Thyroid gland (tissue), 4 donors: ENCODE measurements at regions not wholly inside any gene's neighbourhood (a gene's known extent, or its start where the extent isn't known, plus 50 kb on each side); places are given as distances from the start of the nearest gene placed in this dataset.

Experiments used
- DNase-seq, 2 donors: peaks; one replicate each; pipeline ENCODE4 v3.0.0-alpha.2; 2019
- H3K27ac ChIP-seq, 3 donors: fragments of 200-600 bp; sonication (generic); 1 replicate in 2 of 3; 2 replicates in 1 of 3; pipeline ENCODE4 v1.5.1; 2016 to 2019; ENCODE audit warnings: mild to moderate bottlenecking in 1 of 3, moderate library complexity in 1 of 3
- H3K27me3 ChIP-seq: fragments of 200-600 bp; sonication (generic); one replicate; pipeline ENCODE4 v1.5.1; 2019
- H3K36me3 ChIP-seq, 2 donors: fragments of 200-600 bp; sonication (generic); one replicate each; pipeline ENCODE4 v1.5.1; 2016 to 2019
- H3K4me1 ChIP-seq, 2 donors: fragments of 200-600 bp; sonication (generic); one replicate each; pipeline ENCODE4 v1.5.1; 2017 to 2019
- H3K4me3 ChIP-seq, 3 donors: fragments of 200-600 bp; sonication (generic); replicated peaks in 1 of 3; 1 replicate in 2 of 3; 2 replicates in 1 of 3; pipeline ENCODE4 v1.5.1; 2016; ENCODE audit warnings: mild to moderate bottlenecking in 1 of 3
- H3K9me3 ChIP-seq: fragments of 200-600 bp; sonication (generic); one replicate; pipeline ENCODE4 v1.5.1; 2017
- CTCF ChIP-seq, 6 experiments: fragments of 200-600 bp in 3 of 6; fragments of 450-650 bp in 3 of 6; sonication (generic) in 3 of 6; IDR thresholded peaks; one replicate each; pipeline ENCODE4 v1.5.1; 2016 to 2019; ENCODE audit warnings: antibody characterized with exemption in 6 of 6, mild to moderate bottlenecking in 2 of 6, inconsistent platforms in 1 of 6, moderate library complexity in 1 of 6
- POLR2A ChIP-seq, 2 donors: fragments of 450-650 bp; IDR thresholded peaks; one replicate each; pipeline ENCODE4 v1.6.1; 2017; ENCODE audit warnings: antibody characterized with exemption in 2 of 2, mild to moderate bottlenecking in 2 of 2, moderate library complexity in 1 of 2
- WGBS, 2 donors: methylation state at CpG; one replicate each; pipeline ENCODE4 v1.1.5; 2017; 5-methylcytosine and 5-hydroxymethylcytosine counted together
- intact Hi-C: fragments of 100-400 bp; cut with DNase I; formaldehyde crosslinking; loops from one replicate; pipeline ENCODE4 v1.15.1; 2023

GRCh38 chr6:68054756-68055155, 580.3 kb upstream of the ADGRB3 start:
- intact Hi-C loops, result no loop called here
- Histone ChIP-seq H3K9me3 (no peaks in the 10 kb centered on the region), H3K4me3 (no peak overlapping the region), H3K27ac (no peak overlapping the region), H3K27me3 (no peaks in the 10 kb centered on the region), H3K4me1 (no peaks in the 10 kb centered on the region), H3K36me3 (no peaks in the 10 kb centered on the region)
- TF ChIP-seq CTCF (IDR thresholded peaks at IDR 0.05), result no peak
- no peak for TF ChIP-seq POLR2A (IDR thresholded peaks at IDR 0.05)
- DNase-seq, result no peak
- whole genome bisulfite sequencing, 2 donors, result 68 to 71% methylated on average over 1 of the region's 1 CpG

DNA sequence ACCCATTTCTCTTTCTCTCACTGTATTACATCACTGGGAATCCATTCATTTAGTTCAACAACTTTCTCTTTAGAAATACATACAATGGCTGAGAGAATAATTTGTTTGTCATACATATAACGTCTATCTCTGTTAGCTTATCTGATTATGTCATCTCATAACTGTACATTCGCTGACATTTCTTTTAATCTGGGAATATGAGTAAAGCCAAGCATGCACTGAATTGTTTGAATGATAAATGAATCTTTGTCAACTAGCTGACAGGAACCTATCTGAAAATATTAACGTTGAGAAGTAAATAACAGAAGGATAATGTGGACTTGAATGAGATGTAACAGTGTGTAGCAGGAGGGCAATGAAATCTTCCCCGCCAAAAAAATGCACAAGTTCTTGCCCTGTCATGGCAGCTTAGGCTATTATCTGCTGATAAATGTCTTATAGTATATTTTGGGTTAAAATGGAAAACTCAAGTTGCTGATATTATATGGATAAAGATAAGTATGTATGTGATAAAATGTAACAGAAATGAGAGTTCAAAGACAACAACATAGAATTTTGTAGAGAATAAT, 581.2 kb upstream of the ADGRB3 start:
- H3K36me3 ChIP-seq, result no peaks in the 10 kb centered on the region
- no peak for DNase-seq
- no peak overlapping the region for H3K4me3 ChIP-seq
- intact Hi-C loops, result no loop called here
- H3K27me3 ChIP-seq, result no peaks in the 10 kb centered on the region
- no peaks in the 10 kb centered on the region for H3K9me3 ChIP-seq
- H3K4me1 ChIP-seq, result no peaks in the 10 kb centered on the region
- no peak overlapping the region for H3K27ac ChIP-seq
- WGBS, 2 donors, result 70 to 71% methylated on average over 4 of the region's 4 CpGs
- no peak for TF ChIP-seq POLR2A (IDR thresholded peaks at IDR 0.05)
- TF ChIP-seq CTCF (IDR thresholded peaks at IDR 0.05), result no peak

DNA sequence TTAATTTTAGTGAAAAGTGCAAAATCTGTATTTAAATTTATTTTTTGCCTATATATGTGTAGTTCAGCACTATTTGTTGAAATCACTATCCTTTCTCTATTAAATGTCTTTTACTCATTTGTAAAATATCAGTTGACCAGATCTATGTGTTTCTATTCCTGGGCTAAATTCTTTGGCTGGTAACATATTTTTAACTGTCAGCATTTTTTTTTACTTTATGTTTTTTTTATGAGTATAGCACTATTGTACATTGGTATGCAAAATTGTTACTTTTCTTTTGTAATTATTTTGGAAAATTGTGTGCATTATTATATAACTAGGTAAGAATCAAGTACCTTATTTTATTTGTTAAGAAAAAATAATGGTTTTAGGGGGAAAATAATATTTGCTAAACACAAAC, 582.8 kb upstream of the ADGRB3 start:
- no peaks in the 10 kb centered on the region for H3K36me3 ChIP-seq
- no peak for DNase-seq
- no peaks in the 10 kb centered on the region for H3K4me1 ChIP-seq
- H3K27ac ChIP-seq, result no peak overlapping the region
- H3K9me3 ChIP-seq, result no peaks in the 10 kb centered on the region
- H3K4me3 ChIP-seq, result no peak overlapping the region
- intact Hi-C loops, result no loop called here
- H3K27me3 ChIP-seq, result no peaks in the 10 kb centered on the region
- no peak for TF ChIP-seq POLR2A (IDR thresholded peaks at IDR 0.05)
- no peak for TF ChIP-seq CTCF (IDR thresholded peaks at IDR 0.05)

- Histone ChIP-seq H3K9me3 (no peaks in the 10 kb centered on the region), H3K4me3 (no peak overlapping the region), H3K27ac (no peak overlapping the region), H3K27me3 (no peaks in the 10 kb centered on the region), H3K36me3 (no peaks in the 10 kb centered on the region), H3K4me1 (no peaks in the 10 kb centered on the region)
- TF ChIP-seq POLR2A (IDR thresholded peaks at IDR 0.05) (no peak), CTCF (IDR thresholded peaks at IDR 0.05) (no peak)
- DNase-seq, result no peak
- 91 to 92% methylated on average over 5 of the region's 5 CpGs for WGBS, 2 donors
- intact Hi-C loops, result no loop called here
Observed at GRCh38 chr6:68049562-68049961, 585.5 kb upstream of the ADGRB3 start.

GRCh38 chr6:68046756-68047155, 588.3 kb upstream of the ADGRB3 start:
- intact Hi-C loops, result no loop called here
- Histone ChIP-seq H3K36me3 (no peaks in the 10 kb centered on the region), H3K4me1 (no peaks in the 10 kb centered on the region), H3K4me3 (no peak overlapping the region), H3K9me3 (no peaks in the 10 kb centered on the region), H3K27ac (no peak overlapping the region), H3K27me3 (no peaks in the 10 kb centered on the region)
- no peak for DNase-seq
- WGBS, 2 donors, result 87 to 90% methylated on average over 1 of the region's 1 CpG
- TF ChIP-seq CTCF (IDR thresholded peaks at IDR 0.05) (no peak), POLR2A (IDR thresholded peaks at IDR 0.05) (no peak)
